Stomach (tissue), 4 donors: ENCODE measurements at regions not wholly inside any gene's neighbourhood (a gene's known extent, or its start where the extent isn't known, plus 50 kb on each side); places are given as distances from the start of the nearest gene placed in this dataset.

Source experiments
- CTCF ChIP-seq, 7 experiments: fragments of 450-650 bp in 4 of 7; fragments of 200-600 bp in 3 of 7; sonication (generic) in 3 of 7; IDR thresholded peaks; one replicate each; pipeline ENCODE4 v1.5.1; 2016 to 2019; ENCODE audit warnings: antibody characterized with exemption in 7 of 7, control low read depth in 2 of 7, mild to moderate bottlenecking in 1 of 7
- POLR2A ChIP-seq, 4 donors: fragments of 450-650 bp; IDR thresholded peaks; one replicate each; pipeline ENCODE4 v1.6.1; 2016; ENCODE audit warnings: antibody characterized with exemption in 4 of 4, control low read depth in 2 of 4, mild to moderate bottlenecking in 1 of 4, moderate library complexity in 1 of 4

GRCh38 chr10:61332581-61332980 lies 120.6 kb downstream of the TMEM26 start:
- TF ChIP-seq CTCF (IDR thresholded peaks at IDR 0.05) (no peak), POLR2A (IDR thresholded peaks at IDR 0.05) (no peak)
